ENCODE measurements at regions not wholly inside any gene's neighbourhood (a gene's known extent, or its start where the extent isn't known, plus 50 kb on each side); places are given as distances from the start of the nearest gene placed in this dataset.

GRCh38 chr9:71223953-71224538 is 102.6 kb upstream of the TRPM3 start:
- POLR2A ChIA-PET = no interaction called here
- CTCF ChIA-PET = no interaction called here

- CTCF ChIA-PET = no interaction called here
- POLR2A ChIA-PET = no interaction called here
Observed at GRCh38 chr9:71218774-71219173, 97.4 kb upstream of the TRPM3 start.

GRCh38 chr9:71213633-71214032 is 92.2 kb upstream of the TRPM3 start:
- CTCF ChIA-PET = no interaction called here
- POLR2A ChIA-PET = no interaction called here

- POLR2A ChIA-PET = no interaction called here
- CTCF ChIA-PET = no interaction called here
Observed at GRCh38 chr9:71210326-71210725, 88.9 kb upstream of the TRPM3 start.

- POLR2A ChIA-PET = no interaction called here
- CTCF ChIA-PET = no interaction called here
Observed at GRCh38 chr9:71209890-71210289, 88.5 kb upstream of the TRPM3 start.

- CTCF ChIA-PET = no interaction called here
- POLR2A ChIA-PET = no interaction called here
Observed at GRCh38 chr9:71202931-71203330, 81.5 kb upstream of the TRPM3 start.

GRCh38 chr9:71191708-71192107 is 70.3 kb upstream of the TRPM3 start:
- ChIA-PET CTCF (no interaction called here), POLR2A (no interaction called here)

GRCh38 chr9:71183251-71183650 is 61.8 kb upstream of the TRPM3 start:
- CTCF ChIA-PET = no interaction called here

GRCh38 chr9:71179183-71179582 is 57.8 kb upstream of the TRPM3 start:
- POLR2A ChIA-PET = no interaction called here

More at GRCh38 chr9:71183251-71183650, 61.8 kb upstream of the TRPM3 start:
- POLR2A ChIA-PET = no interaction called here

GRCh38 chr9:71177901-71178300 is 56.5 kb upstream of the TRPM3 start:
- ChIA-PET POLR2A (interaction anchor here (0.6 kb wide), 1 partner anchor 20 kb away, joined by 6 read pairs; no protein-coding TSS in a partner anchor), CTCF (no interaction called here)

More at GRCh38 chr9:71179183-71179582, 57.8 kb upstream of the TRPM3 start:
- CTCF ChIA-PET = no interaction called here

- CTCF ChIA-PET = no interaction called here
- POLR2A ChIA-PET = no interaction called here
Observed at GRCh38 chr9:71171517-71171916, 50.1 kb upstream of the TRPM3 start.
